ENCODE measurements at regions not wholly inside any gene's neighbourhood (a gene's known extent, or its start where the extent isn't known, plus 50 kb on each side); places are given as distances from the start of the nearest gene placed in this dataset.

GRCh38 chr6:168136001-168136400 is 57.0 kb upstream of the FRMD1 start:
- Histone ChIP-seq H3K4me1 (peaks cover 5 to 6% of the 10 kb centered on the region in 2 donors), H3K27me3 (no peaks in the 10 kb centered on the region), H3K9me3 (no peaks in the 10 kb centered on the region), H3K27ac (no peak overlapping the region), H3K36me3 (no peaks in the 10 kb centered on the region), H3K4me3 (no peak overlapping the region)
- in situ Hi-C loops (cut with MboI; ENCODE audit: low sequenced_read_pairs in 4 of 4) (loop anchor here in 1 of 4 donors (25.0 kb wide), 1 partner anchor 224 kb away; no protein-coding TSS in a partner anchor), intact Hi-C loops (cut with DNase I; ENCODE audit: low total_unique reads) (no loop called here)
- ATAC-seq, result no peak
- TF ChIP-seq, protein P1, sequence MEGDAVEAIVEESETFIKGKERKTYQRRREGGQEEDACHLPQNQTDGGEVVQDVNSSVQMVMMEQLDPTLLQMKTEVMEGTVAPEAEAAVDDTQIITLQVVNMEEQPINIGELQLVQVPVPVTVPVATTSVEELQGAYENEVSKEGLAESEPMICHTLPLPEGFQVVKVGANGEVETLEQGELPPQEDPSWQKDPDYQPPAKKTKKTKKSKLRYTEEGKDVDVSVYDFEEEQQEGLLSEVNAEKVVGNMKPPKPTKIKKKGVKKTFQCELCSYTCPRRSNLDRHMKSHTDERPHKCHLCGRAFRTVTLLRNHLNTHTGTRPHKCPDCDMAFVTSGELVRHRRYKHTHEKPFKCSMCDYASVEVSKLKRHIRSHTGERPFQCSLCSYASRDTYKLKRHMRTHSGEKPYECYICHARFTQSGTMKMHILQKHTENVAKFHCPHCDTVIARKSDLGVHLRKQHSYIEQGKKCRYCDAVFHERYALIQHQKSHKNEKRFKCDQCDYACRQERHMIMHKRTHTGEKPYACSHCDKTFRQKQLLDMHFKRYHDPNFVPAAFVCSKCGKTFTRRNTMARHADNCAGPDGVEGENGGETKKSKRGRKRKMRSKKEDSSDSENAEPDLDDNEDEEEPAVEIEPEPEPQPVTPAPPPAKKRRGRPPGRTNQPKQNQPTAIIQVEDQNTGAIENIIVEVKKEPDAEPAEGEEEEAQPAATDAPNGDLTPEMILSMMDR (IDR thresholded peaks at IDR 0.05 in 4 of 5, conservative IDR thresholded peaks at IDR 0.05 in 1 of 5), result no peak
- TF ChIP-seq POLR2A (IDR thresholded peaks at IDR 0.05), result no peak
- DNase-seq, result no peak

- Histone ChIP-seq H3K27ac (no peak overlapping the region), H3K4me3 (no peak overlapping the region), H3K36me3 (no peaks in the 10 kb centered on the region), H3K4me1 (peaks cover 5 to 6% of the 10 kb centered on the region in 2 donors), H3K27me3 (no peaks in the 10 kb centered on the region), H3K9me3 (no peaks in the 10 kb centered on the region)
- TF ChIP-seq POLR2A (IDR thresholded peaks at IDR 0.05), result no peak
- TF ChIP-seq, protein P1 (IDR thresholded peaks at IDR 0.05 in 4 of 5, conservative IDR thresholded peaks at IDR 0.05 in 1 of 5), result no peak
- intact Hi-C loops (cut with DNase I; ENCODE audit: low total_unique reads) (loop anchor here (5.0 kb wide), 1 partner anchor 227 kb away; no protein-coding TSS in a partner anchor), in situ Hi-C loops (cut with MboI; ENCODE audit: low sequenced_read_pairs in 4 of 4) (loop anchor here in 1 of 4 donors (25.0 kb wide), 1 partner anchor 222 kb away; no protein-coding TSS in a partner anchor)
- ATAC-seq (no peak), DNase-seq (no peak)
Observed at GRCh38 chr6:168134560-168135201, 55.7 kb upstream of the FRMD1 start.

- no peaks in the 10 kb centered on the region for H3K36me3 ChIP-seq
- TF ChIP-seq, protein P1 (IDR thresholded peaks at IDR 0.05 in 4 of 5, conservative IDR thresholded peaks at IDR 0.05 in 1 of 5), result no peak
- TF ChIP-seq POLR2A (IDR thresholded peaks at IDR 0.05), result no peak
- DNase-seq (no peak), ATAC-seq (peak in 1 of 2 donors; percentile 10)
- intact Hi-C loops (cut with DNase I; ENCODE audit: low total_unique reads), result loop anchor here (1.0 to 5.0 kb wide), 2 partner anchors 74 to 227 kb away; no protein-coding TSS in a partner anchor
- peak overlapping the region; percentile 34 to 51 (median 44) for H3K4me3 ChIP-seq
- in situ Hi-C loops (cut with MboI; ENCODE audit: low sequenced_read_pairs in 4 of 4), result loop anchor here in 1 of 4 donors (25.0 kb wide), 1 partner anchor 222 kb away; no protein-coding TSS in a partner anchor
- peaks cover 5 to 6% of the 10 kb centered on the region in 2 donors for H3K4me1 ChIP-seq
- no peaks in the 10 kb centered on the region for H3K9me3 ChIP-seq
- no peak overlapping the region for H3K27ac ChIP-seq
- H3K27me3 ChIP-seq, result no peaks in the 10 kb centered on the region
Observed at GRCh38 chr6:168133687-168134559, 54.9 kb upstream of the FRMD1 start.

DNA sequence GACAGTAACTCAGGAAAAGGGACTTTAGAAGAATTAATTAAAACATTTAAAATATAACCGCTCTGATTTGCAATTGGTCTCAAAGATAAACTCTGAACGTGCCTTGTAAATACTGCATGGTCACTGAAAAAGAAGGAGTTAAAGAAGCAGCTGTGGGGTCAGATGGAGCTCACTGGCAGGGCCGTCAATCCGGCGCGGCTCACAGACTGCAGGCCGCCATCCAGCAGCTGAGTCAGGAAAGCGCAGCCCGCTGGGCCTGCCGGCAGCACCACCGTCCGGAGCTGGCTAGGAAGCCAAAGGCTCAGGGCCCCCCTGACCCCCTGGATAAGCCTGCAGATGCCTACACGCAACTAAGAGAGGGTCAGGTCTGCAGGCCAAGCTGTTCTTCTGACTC is 54.2 kb upstream of the FRMD1 start:
- in situ Hi-C loops (cut with MboI; ENCODE audit: low sequenced_read_pairs in 4 of 4) (loop anchor here in 1 of 4 donors (25.0 kb wide), 1 partner anchor 221 kb away; no protein-coding TSS in a partner anchor), intact Hi-C loops (cut with DNase I; ENCODE audit: low total_unique reads) (loop anchor here (1.0 to 5.0 kb wide), 2 partner anchors 73 to 226 kb away; no protein-coding TSS in a partner anchor)
- DNase-seq (peak in 1 of 2 donors; percentile 24), ATAC-seq (peak; percentile 46 to 72)
- no peaks in the 10 kb centered on the region for H3K36me3 ChIP-seq
- peaks cover 5 to 6% of the 10 kb centered on the region in 2 donors for H3K4me1 ChIP-seq
- H3K4me3 ChIP-seq, result peak overlapping the region; percentile 34 to 51 (median 44)
- H3K27me3 ChIP-seq, result no peaks in the 10 kb centered on the region
- peak overlapping the region in 2 of 4 donors; percentile 34 to 42 for H3K27ac ChIP-seq
- no peak for TF ChIP-seq POLR2A (IDR thresholded peaks at IDR 0.05)
- TF ChIP-seq, protein P1 (IDR thresholded peaks at IDR 0.05 in 4 of 5, conservative IDR thresholded peaks at IDR 0.05 in 1 of 5), result peak in 1 of 5 experiments; percentile 5
- no peaks in the 10 kb centered on the region for H3K9me3 ChIP-seq

Data from gastrocnemius medialis (tissue), 4 donors.